NCI-H2081 treated with DMSO at 0.1 percent for 48 hours (cell line): ENCODE measurements at regions not wholly inside any gene's neighbourhood (a gene's known extent, or its start where the extent isn't known, plus 50 kb on each side); places are given as distances from the start of the nearest gene placed in this dataset.
"Not testable (repeated sequence)": the region's sequence is repeated elsewhere in the genome, so short reads cannot be mapped to it uniquely, and the experiment has no call there.

Experiments
- DNase-seq: peaks from one replicate; lab custom pipeline; 2025; lab: John Stamatoyannopoulos, UW

DNA sequence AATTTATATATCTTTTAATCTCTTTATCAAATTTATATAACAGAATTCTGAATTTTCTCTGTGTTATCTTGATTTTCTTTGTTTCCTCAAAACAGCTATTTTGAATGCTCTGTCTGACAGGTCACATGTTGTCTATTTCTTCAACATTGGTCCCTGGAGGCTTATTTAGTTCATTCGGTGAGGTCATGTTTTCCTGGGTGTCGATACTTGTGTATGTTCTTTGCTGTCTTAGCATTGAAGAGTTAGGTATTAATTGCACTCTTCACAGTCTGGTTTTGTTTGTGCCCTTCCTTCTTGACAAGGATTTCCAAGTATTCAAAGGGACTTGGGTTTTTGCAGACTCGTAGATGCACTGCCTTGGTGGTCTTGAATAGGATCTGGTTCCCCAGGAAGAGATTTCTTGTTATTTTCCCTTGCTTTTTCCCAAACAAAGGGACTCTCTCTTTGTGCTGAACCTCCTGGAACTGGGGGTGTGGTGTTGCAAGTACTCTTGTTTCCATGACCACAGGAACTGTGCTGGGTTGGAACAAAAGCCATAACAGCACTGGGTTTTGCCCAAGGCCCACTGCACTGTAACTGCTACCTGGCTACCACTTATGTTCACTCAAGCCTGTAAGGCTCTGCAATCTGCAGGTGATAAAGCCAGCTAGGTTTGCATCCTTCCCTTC lies 1483.0 kb downstream of the CDH8 start:
- no peak for DNase-seq

DNA sequence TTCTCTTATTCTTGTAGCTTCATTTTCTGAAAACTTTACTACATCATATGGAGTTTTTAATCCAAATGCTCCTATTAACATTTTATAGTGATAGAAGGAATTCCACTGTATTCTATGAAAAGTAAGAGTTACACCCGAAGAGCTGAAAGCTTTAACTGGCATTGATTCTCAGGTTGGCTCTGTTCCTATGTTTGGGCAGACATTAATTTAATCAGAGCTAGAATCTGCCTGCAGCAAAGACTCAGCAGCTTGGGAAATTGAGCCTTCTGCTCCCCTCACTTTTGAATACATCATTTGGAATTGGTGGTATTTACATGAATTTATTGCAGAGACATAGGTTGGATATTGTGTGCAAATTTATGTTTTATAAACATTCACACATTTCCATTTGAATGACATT lies 1494.7 kb downstream of the CDH8 start:
- no peak for DNase-seq

- no peak for DNase-seq
These were observed 1525.3 kb downstream of the CDH8 start for GRCh38 chr16:60510941-60511340.

DNA sequence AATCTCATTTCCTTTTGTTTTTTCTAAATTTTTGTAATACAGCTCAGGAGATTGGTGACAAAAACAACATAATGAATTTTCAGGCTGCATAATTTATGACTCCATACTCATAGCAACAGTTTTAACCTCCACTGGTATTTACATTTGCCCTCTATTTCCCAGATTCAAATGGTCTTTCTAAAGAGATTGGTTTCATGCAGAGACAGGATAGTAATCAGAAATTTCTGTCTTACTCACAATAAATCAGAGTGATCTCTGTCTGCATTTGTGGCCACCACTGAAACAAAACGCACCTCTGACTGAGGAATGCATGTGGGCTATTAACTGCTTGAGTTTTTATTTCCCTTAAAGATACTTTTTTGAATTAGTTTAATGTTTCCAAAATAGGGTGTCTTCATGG lies 1526.0 kb downstream of the CDH8 start:
- DNase-seq, result no peak

DNA sequence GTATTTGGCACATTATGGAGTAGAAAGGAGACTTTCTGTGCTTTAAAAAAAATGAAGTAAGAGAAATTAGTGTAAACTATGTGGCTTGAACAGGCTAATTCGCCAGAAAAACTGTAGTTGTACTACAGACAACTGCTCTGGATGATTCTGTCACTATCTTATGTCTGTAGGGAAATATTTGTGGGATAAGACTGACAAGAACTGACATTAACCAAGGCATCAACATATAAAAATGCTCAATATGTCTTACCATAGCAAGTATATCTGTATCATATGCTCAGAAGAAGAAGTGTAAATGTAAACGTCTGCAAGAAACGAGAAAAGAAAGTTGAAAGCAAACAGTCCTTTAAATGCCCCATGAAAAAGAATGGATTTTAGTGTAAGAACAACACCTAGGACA lies 1545.0 kb downstream of the CDH8 start:
- DNase-seq, result no peak

DNA sequence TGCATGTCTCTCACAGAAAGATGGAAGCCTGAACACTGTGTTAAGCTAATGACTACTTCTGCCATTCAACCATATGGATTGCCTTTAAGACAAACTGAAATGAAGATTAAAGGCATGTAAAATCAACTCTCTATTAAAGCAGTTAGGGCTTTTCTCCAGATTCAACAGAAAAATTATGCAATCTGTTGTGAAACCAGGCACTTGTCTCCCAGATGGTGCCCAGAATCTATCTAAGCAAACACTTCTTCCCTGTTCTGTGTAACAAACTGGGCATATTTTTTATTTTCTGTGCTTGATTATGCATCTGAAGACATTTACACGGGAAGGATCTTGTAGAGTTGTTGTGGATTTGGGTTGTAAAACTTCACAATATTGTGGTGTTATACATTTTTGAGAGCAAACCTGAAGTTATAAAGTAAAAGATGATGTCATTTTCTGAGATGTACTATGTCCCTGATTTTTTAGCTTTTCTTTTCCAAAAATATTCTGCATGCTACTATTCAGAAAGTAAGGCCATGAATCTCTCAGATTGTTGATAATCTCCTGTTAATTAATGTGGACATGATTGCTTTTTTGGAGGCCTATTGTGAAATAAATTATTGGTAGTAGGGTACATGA lies 1550.3 kb downstream of the CDH8 start:
- DNase-seq, result no peak

- DNase-seq, result no peak
These were observed 1551.3 kb downstream of the CDH8 start for GRCh38 chr16:60484901-60485300.

- DNase-seq, result no peak
These were observed 1554.6 kb downstream of the CDH8 start for GRCh38 chr16:60481591-60481990.

- no peak for DNase-seq
These were observed 1557.4 kb downstream of the CDH8 start for GRCh38 chr16:60478810-60479209.

DNA sequence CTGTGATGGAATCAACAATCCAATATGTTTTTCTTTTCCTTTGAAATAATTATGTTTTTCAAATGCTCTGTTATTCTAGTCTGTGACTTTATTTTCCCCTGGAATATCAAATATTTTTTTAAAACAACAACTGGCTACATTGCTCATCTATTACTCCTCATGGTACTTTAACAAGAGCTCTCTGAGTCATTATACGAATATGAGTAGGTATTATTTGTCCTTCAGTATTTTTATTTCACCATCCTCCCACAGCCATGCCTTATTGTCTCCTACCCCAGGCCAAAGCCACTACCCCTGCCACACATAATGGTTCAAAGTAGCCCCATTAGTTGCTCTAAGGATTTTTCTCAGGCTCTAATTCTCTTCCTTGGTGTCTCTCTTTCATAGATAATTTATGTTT lies 1572.3 kb downstream of the CDH8 start:
- no peak for DNase-seq

GRCh38 chr16:60459463-60459862 lies 1576.8 kb downstream of the CDH8 start:
- DNase-seq, result no peak

DNA sequence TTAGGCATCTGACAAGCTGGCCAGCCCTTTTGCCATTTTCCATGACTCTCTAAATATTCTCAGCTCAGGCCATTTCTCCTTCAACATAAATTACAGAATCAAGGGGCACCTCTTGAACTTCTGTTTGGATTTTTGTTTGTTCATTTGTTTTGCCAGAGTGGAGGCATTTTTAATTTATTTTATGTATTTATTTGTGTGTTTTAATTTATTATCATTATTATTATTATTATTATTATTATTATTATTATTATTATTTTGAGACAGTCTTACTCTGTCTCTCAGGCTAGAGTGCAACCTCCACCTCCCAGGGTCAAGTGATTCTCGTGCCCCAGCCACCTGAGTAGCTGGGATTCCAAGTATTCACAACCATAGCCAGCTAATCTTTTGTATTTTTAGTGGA lies 1578.0 kb downstream of the CDH8 start:
- no peak for DNase-seq

DNA sequence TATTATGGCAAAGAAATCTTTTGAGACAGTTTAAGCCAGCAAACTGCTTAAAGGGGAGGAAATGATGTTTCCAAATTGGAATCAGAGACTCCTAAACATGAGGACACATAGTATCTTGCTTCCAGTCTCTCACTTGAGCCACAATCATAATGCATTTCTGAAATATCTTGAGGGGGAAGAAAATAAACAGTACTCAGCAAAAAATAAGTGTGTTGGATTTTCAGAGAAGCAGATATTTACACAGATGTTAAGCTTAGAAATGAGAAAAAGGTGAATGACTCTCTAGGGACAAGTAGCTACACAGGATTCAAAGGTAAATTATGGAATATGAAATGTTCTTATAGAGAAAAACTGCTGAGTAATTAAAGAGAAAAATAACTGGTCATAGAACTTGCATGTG lies 1583.6 kb downstream of the CDH8 start:
- DNase-seq, result no peak

DNA sequence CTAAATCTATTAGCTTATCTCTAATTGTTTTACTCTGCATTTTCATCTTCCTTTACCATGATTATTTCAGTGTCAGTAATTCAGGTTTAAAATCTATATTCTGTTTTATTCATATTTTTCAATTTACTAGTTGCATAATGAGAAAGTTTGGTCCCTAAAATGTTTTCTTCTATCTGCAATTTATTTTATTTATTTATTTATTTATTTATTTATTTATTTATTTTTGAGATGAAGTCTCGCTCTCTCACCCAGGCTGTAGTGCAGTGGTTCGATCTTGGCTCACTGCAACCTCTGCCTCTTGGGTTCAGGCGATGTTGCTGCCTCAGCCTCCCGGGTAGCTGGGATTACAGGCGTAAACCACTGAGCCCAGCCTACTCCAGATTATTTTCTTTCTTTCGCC lies 1597.3 kb downstream of the CDH8 start:
- DNase-seq, result no peak

DNA sequence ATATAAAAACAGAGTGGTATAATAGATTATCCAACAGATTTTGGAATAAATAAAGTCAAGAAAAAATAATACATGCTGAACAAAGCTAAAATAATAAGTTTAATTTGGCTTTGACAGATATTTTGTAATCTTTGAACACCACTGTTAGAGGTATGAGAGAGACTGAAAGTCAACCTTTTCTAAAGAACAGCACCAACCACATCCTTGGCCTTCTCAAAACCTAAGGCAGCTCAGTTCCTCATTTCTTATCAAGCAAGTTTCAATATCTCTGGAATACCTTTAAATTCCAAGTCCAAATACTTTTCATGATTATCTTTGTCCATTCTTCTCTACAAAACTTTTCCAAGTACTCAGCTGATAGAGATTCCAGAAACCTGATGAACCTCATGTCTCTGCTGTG lies 1603.8 kb downstream of the CDH8 start:
- DNase-seq, result no peak

DNA sequence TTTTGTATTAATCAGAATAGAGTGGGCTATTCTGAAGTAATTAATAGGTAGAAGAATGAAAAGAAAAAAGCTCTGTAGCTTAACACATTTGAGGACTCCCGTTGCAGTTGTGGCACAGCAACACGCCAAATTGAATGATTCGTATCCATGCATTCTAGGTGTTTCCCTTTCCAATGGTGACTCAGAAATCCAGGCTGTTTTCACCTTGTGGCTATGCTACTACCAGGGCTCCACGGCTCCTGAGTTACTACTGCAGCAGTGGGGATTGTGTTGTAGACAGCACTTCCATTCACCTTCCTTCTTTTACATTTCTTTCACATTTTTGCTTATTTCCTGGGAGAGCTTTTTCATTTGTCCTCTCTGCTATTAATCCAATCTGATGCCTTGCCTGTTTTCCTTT lies 1616.4 kb downstream of the CDH8 start:
- DNase-seq, result no peak

GRCh38 chr16:60414613-60415012 lies 1621.6 kb downstream of the CDH8 start:
- DNase-seq, result no peak

DNA sequence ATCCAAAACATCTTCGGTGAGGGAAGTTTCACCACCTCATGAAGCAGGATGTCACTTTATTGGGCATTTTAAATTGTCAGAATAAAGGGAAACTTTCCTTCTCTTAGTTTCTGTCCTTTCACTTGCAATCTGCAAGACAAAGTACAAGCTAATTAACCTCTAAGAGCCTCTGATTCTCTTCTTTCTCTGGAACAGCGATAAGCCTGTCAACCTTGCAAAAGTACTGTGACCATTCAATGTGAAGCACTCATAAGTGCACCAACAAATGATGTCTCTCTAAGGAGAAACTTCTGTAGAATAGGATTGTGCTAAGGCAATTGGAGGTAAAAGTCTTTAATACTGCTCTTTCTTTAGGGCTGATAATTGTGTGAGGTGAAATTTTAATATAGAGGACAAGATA lies 1622.3 kb downstream of the CDH8 start:
- DNase-seq, result no peak

- DNase-seq, result no peak
These were observed 1628.6 kb downstream of the CDH8 start for GRCh38 chr16:60407606-60408005.

DNA sequence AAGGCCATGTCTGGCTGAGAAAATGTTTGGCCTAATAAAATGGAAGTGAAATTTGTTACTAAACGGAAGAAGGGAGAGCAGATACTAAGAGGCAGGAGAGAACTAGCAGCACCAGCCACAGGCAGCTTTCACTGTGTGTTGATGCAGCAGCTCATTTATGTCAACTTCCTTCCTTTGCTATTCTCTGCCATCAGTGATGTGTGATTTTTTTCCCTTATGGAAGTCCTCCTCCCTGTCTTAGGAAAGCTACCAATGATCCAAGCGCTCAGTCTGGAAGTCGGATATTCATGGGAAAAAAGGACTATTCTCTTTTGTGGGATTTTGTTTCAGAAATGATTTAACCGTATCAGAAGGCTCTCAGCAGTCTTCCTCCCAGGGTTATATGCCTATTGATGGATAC lies 1629.2 kb downstream of the CDH8 start:
- no peak for DNase-seq

- no peak for DNase-seq
These were observed 1631.0 kb downstream of the CDH8 start for GRCh38 chr16:60405286-60405685.

- DNase-seq, result no peak
These were observed 1631.8 kb downstream of the CDH8 start for GRCh38 chr16:60404401-60404800.

DNA sequence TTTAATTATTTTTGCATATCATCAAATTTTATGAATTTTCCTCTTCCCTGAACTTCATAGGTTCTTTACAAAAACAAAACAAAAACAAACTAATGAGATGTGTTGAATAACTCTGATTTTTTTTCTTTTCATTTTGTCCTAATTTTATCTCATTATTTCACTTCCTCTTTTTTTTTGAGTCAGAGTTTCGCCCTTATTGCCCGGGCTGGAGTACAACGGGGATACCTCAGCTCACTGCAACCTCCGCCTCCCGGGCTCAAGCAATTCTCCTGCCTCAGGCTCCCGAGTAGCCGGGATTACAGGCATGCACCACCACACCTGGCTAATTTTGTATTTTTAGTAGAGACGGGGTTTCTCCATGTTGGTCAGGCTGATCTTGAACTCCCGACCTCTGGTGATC lies 1633.3 kb downstream of the CDH8 start:
- not testable (repeated sequence) for DNase-seq

- no peak for DNase-seq
These were observed 1643.9 kb downstream of the CDH8 start for GRCh38 chr16:60392380-60392779.
